GM12892 (cell line): ENCODE measurements at regions not wholly inside any gene's neighbourhood (a gene's known extent, or its start where the extent isn't known, plus 50 kb on each side); places are given as distances from the start of the nearest gene placed in this dataset.

Experiments used
- POLR2A ChIP-seq: IDR thresholded peaks from 2 replicates; pipeline ENCODE4 v1.6.1; 2011; ENCODE audit warnings: low read depth, low read length, control low read depth
- POLR2AphosphoS5 ChIP-seq: IDR thresholded peaks from 2 replicates; pipeline ENCODE4 v1.6.1; 2011; ENCODE audit warnings: low read depth, low read length, control low read depth
- TAF1 ChIP-seq: IDR thresholded peaks from 2 replicates; pipeline ENCODE4 v1.6.1; 2011; ENCODE audit warnings: low read depth, mild to moderate bottlenecking, control low read depth, low read length, borderline replicate concordance

GRCh38 chr22:26851125-26851524, 193.7 kb downstream of the MIAT start:
- no peak for TF ChIP-seq TAF1
- no peak for TF ChIP-seq POLR2A
- no peak for TF ChIP-seq POLR2AphosphoS5
